Head of caudate nucleus (tissue), 42 donors: ENCODE measurements at regions not wholly inside any gene's neighbourhood (a gene's known extent, or its start where the extent isn't known, plus 50 kb on each side); places are given as distances from the start of the nearest gene placed in this dataset.
"Not testable (repeated sequence)": the region's sequence is repeated elsewhere in the genome, so short reads cannot be mapped to it uniquely, and the experiment has no call there.

Experiments
- DNase-seq, 42 donors: peaks; one replicate each; pipeline versions ENCODE4 v3.0.0 to v3.0.0-alpha.2; 2020 to 2021; ENCODE audit warnings: mixed read lengths in 7 of 42
- intact Hi-C: fragments of 100-400 bp; cut with DNase I; formaldehyde crosslinking; loops from one replicate; pipeline ENCODE4 v1.15.0; 2022

DNA sequence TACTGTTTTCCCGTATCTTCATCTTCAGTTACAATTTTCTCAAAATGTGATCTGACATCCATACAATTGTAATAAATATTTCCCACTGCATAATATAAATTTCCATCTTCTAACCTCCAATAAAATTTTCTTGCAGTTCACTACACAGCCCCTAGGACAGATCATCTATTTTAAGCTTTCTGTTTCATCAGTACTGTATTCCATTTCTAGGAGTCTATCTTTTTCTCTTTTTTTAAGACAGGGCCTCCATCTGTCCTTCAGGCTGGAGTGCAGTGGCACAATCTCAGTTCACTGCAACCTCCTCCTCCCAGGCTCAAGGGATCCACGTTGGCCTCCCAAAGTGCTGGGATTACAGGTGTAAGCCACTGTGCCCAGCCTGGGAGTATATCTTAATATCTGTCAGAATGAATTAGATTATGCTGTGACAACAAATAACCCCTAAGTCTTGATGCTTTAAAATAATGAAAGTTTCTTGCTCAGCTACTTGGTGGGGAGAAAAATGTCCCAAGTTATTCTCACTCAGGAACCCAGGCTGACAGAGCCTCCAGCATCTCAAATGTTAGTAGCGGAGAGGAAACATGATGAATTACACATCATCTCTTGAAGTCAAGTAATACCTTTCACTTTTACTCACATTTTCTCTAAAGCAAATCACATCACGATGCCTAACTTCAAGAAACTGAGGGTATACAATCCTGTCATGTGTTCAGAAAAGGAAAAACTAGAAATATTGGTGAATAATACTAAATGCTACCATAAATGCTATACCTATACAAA lies 92.2 kb downstream of the BUD13 start:
- intact Hi-C loops: no loop called here
- DNase-seq: no peak

DNA sequence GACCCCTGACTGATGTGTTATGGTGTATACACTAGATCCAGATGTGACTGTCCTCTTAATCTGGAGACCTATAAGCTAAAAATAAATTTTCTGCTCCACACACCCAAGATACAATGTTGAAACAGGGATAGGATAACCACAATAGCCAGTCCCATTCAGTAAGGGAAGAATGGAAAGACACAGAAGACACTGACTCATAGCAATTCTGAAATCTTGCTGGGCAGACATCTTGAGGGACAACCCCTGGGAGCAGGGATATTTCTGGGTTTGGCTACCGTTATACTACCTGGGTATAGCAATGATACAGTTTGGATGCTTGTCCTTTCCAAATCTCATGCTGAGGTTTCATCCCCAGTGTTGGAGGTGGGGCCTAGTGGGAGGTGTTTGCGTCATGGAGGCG lies 93.9 kb downstream of the BUD13 start:
- DNase-seq: no peak
- intact Hi-C loops: no loop called here

DNA sequence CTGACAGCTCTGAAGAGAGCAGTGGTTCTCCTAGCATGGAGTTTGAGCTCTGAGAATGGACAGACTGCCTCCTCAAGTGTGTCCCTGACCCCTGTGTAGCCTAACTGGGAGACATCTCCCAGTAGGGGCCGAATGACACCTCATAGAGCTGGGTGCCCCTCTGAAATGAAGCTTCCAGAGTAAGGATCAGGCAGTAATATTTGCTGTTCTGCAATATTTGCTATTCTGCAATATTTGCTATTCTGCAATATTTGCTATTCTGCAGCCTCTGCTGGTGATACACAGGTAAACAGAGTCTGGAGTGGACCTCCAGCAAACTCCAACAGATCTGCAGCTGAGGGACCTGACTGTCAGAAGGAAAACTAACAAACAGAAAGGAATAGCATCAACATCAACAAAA lies 105.5 kb downstream of the BUD13 start:
- intact Hi-C loops, DNase-seq: not testable (repeated sequence)

DNA sequence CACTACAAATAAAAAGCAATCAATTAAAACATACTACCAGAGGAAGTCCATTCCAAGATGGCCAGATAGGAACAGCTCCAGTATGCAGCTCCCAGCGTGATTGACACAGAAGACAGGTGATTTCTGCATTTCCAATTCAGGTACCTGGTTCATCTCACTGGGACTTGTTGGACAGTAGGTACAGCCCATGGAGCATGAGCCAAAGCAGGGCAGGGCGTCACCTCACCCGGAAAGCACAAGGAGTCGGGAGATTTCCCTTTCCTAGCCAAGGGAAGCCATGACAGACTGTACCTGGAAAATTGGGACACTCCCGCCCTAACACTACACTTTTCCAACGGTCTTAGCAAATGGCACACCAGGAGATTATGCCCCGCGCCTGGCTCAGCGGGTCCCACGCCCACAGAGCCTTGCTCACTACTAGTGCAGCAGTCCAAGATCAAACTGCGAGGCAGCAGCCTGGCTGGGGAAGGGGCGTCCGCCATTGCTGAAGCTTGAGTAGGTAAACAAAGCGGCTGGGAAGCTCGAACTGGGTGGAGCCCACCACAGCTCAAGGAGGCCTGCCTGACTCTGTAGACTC lies 106.0 kb downstream of the BUD13 start:
- DNase-seq, intact Hi-C loops: not testable (repeated sequence)

DNA sequence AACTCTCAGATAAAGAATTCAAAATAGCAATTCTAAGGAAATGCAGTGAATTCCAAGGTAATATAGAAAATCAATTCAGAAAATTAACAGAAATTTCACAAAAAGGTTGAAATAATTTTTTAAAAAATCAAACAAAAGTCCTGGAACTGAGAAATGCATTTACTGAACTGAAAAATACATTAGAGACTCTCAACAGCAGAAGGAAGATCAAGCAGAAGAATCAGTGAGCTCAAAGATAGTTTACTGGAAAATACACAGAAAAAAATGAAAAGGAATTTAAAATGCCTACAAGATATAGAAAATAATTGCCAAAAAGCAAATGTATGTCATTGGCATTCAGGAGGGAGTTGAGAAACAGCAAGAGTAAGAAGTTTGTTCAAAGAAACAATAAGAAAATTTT lies 107.3 kb downstream of the BUD13 start:
- intact Hi-C loops: no loop called here
- DNase-seq: no peak

DNA sequence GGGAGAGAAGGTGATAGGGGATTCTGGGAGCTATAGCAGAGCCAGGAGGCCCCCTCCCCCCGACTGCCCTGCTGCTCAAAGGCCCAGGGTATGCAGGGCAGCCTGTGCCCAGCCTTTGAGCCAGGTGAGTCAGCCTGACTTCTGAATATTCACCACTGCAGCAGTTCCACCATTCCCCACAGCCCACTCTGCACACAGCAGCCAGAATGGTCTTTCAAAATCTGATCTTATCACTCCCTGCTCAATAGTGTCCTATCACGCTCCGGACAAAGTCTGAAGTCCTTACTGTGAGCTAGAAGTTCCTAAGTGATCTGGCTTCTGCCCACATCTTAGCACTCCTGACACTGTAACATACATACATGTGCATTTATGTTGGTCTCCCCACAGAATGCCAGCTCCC lies 111.7 kb downstream of the BUD13 start:
- DNase-seq: no peak
- intact Hi-C loops: no loop called here

DNA sequence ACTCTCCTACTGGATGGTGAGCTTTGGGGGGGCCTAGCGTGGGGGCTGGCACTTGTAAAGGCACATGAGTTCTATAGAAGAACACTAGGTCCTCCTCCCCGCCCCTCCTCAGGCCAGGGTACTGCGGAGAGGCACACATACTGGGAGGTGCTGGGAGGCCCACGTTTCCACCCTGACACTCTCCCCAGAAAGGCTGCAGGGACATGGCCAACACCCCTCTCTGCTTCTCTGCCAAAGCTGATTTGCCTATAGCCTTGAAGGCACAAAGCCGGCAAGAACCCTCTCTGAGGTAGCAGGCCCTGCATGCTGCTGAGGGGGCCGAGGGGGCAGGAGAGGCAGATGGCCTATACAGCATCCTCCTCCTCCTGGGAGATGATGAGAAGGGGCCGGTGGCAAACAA lies 112.8 kb downstream of the BUD13 start:
- no peak for DNase-seq
- intact Hi-C loops: no loop called here

DNA sequence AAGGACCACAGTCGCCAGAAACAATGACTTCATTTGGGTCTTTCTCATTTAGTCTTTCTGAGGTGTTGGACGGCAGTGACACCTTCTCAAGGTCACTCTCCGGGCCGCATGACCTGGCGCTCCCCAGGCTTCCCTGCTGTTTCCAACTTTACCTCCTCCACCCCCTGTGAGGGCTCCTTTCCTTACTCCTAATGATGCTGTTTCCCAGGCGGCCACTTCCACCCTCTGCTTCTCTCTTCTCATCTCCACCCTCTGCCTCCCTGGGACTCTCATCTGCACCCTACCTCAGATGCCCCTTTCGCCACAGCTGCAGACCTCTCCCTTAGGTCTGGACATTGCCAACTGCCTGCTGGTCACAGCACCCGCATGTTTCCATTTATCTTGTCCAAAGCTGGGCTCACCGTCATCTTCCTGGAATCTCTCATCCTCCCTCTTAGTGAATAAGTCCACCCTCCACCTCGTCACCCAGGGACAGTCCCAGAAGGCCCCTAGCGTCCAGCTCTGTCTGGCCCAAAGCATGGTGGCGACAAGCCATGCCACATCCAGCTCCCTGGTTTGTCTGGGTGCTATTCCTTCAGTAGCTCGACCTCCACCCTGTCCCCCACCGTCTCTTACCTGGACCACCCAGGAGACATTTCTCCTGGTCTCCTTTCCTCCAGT lies 113.8 kb downstream of the BUD13 start:
- DNase-seq: no peak
- intact Hi-C loops: no loop called here

DNA sequence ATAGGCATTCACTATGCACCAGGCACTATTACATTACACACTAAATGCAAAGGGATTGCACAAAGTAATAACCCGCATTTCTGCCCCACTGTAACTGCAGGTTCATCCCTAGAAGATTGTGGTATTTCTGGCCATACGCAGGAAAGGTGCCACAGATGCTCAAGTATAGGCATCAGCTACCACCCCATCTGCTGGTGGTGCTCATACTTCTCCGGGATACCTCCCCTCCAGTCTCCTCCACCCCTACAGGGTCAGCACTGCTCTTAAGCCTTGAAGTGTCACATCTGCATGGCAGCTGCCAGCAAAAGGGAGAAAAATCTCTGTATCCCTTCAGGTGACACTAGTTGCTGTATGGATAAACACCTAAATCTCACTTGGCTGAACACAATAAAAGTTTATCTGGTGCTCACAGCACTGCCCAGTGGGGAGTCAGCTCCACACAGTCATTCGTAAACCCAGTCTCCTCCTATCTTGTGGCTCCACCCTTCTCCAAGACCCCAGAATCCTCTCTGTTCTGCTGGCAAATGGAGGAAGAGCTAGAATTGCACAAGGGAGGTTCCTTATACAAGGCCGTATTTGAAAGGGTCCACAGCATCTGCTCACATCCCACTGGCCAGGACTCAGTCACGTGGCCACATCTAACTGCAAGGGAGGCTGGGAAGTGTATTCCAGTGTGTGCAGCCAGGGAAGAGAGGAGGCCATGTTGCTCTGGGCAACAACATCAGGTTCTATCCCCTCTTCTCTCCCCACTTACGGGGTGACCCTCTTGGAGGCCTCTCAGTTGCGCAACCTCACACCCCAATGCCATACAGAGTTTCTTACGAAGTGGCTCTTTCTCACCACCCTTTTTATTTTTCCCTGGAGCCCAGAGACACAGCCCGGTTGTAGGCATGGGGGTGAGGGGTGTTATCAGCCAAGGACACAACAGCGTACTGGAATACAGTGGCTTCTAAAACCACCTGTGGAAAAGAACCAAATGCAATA lies 114.7 kb downstream of the BUD13 start:
- intact Hi-C loops: no loop called here

DNA sequence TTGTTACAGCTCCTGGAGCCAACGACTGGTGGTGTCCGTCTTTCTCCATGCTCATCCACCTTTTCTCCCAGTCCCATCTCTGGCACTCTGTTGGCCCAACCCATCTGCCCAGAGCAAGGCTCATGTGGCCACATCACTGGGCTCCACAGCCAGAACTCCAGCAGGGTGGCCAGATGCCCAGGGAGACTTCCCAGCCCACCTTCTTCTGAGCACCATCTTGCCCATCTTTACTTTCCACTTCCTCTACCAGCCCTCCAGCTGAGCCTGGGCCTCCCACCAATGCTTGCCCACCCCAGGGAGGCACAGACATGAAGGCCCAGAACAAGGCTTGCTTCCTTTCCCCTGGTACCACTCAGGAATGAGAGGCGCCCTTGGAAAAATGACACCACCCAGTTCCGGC lies 116.8 kb downstream of the BUD13 start:
- intact Hi-C loops: no loop called here
- DNase-seq: peak in 1 of 42 donors; percentile 13

More for the DNA sequence above, 114.7 kb downstream of the BUD13 start:
- no peak for DNase-seq

DNA sequence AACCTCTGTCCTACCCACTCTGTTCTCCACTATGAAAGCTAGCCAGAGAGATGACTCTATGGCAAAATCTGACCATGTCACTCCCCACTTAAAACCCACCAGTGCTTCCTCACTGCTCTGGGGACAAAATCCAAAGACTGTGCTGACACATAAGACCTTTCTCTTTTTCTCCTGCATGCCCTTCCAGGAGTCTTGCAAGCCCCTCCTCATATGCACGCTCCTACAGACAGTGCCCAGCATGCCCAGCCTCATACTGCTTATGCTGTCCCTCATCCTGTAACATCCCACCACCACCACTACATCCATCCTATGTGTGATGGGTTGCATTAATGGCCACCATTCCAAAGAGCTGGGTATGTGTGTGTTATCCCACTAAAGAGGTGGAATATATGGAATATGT lies 118.3 kb downstream of the BUD13 start:
- intact Hi-C loops: no loop called here
- DNase-seq: no peak

DNA sequence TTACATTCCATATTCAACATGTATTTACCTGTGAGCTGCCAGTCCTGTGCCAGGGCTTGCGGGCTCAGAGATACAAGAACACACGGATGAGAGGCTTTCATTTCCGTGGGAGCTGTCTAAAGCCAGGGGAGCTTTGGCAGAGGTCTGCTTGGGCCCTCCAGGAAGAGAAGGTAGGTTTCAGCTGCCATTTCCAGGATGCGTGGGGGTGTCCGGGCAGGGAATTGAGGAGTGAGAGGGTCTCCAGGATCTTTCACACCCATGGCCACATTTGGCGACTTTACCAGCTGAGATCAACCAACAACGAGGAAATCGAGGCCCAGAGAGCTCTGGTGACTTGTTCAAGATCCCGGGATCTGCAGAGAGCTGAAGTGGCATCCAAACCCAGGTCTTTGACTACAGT lies 119.6 kb downstream of the BUD13 start:
- intact Hi-C loops: no loop called here
- no peak for DNase-seq

DNA sequence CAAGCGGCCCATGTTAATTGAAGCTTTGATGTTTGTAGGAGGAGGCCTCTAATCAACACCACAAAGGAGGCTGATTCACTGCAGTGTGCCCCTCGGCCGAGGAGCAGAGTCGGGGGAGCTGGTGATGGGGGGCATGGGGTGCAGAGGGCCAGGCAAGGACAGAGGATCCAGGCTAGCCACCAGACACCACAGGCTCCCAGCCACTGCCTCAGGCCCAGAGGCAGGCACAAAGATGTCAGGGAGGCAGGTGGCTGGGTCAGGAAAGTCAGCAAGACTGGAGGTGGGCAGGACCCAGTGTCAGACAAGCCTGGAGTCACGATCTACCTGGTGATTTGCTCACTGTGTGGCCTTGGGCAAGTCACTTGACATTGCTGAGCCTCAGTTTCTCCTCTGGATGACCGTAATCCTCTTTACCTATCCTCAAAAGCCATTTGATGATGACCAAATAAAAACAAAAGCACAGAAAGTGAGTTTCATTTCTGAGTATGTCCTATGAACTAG lies 121.0 kb downstream of the BUD13 start:
- intact Hi-C loops: no loop called here
- no peak for DNase-seq

DNA sequence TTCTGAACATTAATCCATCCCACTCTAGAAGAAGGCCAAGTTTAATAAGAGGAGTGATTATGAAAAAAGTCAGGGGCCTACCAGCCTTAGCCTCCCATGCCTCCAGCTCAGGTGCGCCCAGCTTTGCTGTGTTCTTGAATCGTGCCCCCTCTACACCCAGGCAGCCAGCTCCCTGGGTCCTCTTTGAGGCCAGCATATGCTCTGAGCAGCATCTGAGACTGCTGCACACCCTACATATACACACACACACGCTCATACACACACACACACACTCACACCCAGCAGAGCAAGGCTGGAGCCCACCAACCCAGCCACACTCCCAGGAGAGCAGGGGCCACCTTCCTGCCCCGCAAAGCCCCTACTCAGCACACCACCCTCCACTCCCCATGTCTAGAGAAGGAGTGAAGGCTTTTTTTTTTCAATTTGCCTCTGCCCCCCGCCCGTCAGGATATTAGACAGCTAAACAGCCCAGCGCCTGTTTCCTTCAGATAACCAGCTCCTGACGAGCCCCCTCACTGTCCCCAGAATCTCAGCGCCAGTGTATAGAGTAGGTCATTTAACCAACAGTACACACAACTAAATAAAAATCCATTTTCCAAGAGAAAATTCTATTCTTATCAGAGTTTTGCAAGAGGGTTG lies 121.6 kb downstream of the BUD13 start:
- intact Hi-C loops: no loop called here

DNA sequence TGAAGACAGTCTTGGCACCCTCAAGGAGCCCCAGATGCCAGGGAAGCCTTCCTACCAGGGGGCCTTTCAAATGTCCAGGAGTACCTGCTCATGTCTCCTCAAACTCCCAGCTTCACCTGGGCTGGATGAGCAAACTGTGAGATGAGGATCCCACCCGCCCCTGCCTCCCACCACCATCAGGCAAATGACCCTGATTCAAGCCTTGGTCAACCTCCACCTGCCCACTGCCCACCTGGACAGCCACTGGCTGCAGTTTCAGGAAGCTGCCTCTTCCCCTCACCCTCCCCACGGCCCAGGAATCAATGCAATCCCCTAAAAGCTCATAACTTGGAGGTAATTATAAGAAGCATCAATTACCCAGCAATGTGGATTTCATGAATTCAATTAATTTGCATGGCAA lies 122.7 kb downstream of the BUD13 start:
- no peak for DNase-seq
- intact Hi-C loops: no loop called here

More for the DNA sequence above, 121.6 kb downstream of the BUD13 start:
- DNase-seq: no peak

DNA sequence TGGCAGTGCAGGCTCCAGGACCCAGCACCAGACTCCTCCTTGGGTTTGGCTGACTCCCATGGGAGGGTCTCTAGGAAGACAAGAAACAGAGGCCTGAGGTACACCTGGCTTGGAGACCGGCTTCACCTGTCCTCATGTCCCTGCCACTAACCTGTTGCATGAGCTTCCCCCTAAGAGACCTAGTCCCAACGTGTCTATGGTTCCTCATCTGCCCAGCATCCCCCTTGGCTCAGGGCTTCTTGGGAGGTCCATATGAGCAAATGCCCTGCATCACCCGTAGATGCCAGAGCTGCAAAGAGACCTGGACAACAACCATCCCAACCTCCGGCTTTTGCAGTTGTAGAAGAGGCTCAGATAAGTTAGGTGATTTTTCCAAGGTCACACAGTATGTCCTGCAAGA lies 123.5 kb downstream of the BUD13 start:
- intact Hi-C loops: no loop called here
- DNase-seq: no peak

DNA sequence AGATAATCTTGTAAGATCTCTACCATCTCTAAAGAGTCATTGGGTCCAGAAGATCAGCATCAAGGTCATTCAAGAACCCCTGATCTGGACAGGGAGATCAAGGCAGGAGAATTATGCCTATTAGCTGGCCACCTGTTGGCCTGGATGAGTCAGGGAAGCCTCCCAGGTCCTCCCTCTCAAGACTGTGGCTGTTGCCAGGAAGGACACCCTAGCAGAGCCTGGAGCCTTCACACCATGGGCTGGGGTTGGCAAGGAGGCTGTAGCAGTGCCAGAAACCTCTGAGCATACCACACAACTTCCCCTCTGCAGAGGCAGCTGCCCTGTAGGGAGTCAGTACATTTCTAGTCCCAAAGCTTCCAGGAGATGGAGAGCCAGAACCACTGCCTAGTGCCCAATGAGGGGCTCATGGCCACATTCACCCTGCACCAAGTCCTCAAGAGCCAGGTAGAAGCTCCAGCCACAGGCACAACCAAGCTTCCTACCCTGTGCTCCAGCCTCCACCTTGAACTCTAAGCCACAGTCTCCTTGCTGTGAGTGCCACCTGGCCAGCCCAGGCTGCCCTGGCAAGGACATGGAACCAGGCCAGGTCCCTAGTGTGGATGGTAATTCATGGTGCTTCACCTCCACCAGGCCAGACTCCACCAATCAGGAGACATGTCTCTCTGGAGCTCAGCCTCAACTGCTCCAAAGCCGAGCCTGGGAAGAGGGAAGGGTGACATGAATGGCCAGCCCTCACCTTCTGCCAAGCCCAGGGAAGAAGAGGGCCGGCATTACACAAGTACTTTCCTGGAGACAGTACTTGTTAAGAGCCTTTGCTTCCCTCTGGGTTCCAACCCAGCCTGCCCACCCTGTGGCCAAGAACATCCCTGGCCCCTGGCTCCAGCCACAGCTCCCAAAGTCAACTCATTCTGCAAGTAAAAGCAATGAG lies 124.3 kb downstream of the BUD13 start:
- no peak for DNase-seq
- intact Hi-C loops: no loop called here
